PC-3 (cell line): ENCODE measurements at regions not wholly inside any gene's neighbourhood (a gene's known extent, or its start where the extent isn't known, plus 50 kb on each side); places are given as distances from the start of the nearest gene placed in this dataset.

Source experiments
- ATAC-seq: fragments of 200-7000 bp; cut with Tn5 transposase; 2 replicates; pipeline ENCODE4 v1.9.1; 2020; ENCODE audit warnings: mild to moderate bottlenecking, moderate library complexity
- BruUV-seq: library from RNA; stranded (reverse); fragments of 400-500 nt; replicated peaks from 2 replicates; lab custom pipeline; 2021; lab: Mats Ljungman, UMichigan
- CTCF ChIA-PET: fragments of 300-600 bp; sonication (Branson Sonifier 250); formaldehyde crosslinking; loops from one replicate; lab custom pipeline; 2022; ENCODE audit warnings: antibody characterized with exemption; lab: Charles Lee
- POLR2A ChIA-PET: fragments of 300-600 bp; sonication (Branson Sonifier 250); formaldehyde crosslinking; loops from one replicate; lab custom pipeline; 2022; ENCODE audit warnings: antibody characterized with exemption; ENCODE audit not compliant: unreplicated experiment; lab: Charles Lee
- DNase-seq: peaks from one replicate; pipeline ENCODE4 v3.0.0-alpha.2; 2015
- H2AFZ ChIP-seq: fragments of 300-600 bp; sonication (generic); 2 replicates; pipeline ENCODE4 v1.6.0; 2016; ENCODE audit warnings: antibody characterized with exemption, low read length
- H3F3A ChIP-seq: fragments of 300-600 bp; sonication (generic); one replicate; pipeline ENCODE4 v1.6.0; 2017; ENCODE audit warnings: antibody characterized with exemption, low read length, control low read depth, mild to moderate bottlenecking; ENCODE audit not compliant: unreplicated experiment
- H3K27ac ChIP-seq: fragments of 300-600 bp; sonication (generic); 2 replicates; pipeline ENCODE4 v1.5.1; 2016; ENCODE audit warnings: mild to moderate bottlenecking, low read length
- H3K27me3 ChIP-seq: fragments of 300-600 bp; sonication (generic); 2 replicates; pipeline ENCODE4 v1.6.1; 2016; ENCODE audit warnings: low read length, mixed read lengths
- H3K36me3 ChIP-seq: fragments of 300-600 bp; sonication (generic); 2 replicates; pipeline ENCODE4 v1.6.1; 2016; ENCODE audit warnings: low read depth, mixed run types, low read length, mixed read lengths
- H3K4me1 ChIP-seq: fragments of 300-600 bp; sonication (generic); 2 replicates; pipeline ENCODE4 v1.5.1; 2016; ENCODE audit warnings: low read length; ENCODE audit not compliant: insufficient read depth
- H3K4me2 ChIP-seq: fragments of 300-600 bp; sonication (generic); 2 replicates; pipeline ENCODE4 v1.6.0; 2016; ENCODE audit warnings: low read length
- H3K4me3 ChIP-seq: fragments of 300-600 bp; sonication (generic); 2 replicates; pipeline ENCODE4 v1.5.1; 2016; ENCODE audit warnings: mild to moderate bottlenecking, low read length, mixed read lengths
- H3K79me2 ChIP-seq: fragments of 300-600 bp; sonication (generic); 2 replicates; pipeline ENCODE4 v1.6.1; 2017; ENCODE audit warnings: low read length, mixed read lengths
- H3K9ac ChIP-seq: fragments of 300-600 bp; sonication (generic); 2 replicates; pipeline ENCODE4 v1.6.0; 2016; ENCODE audit warnings: mild to moderate bottlenecking, low read length
- H3K9me2 ChIP-seq: fragments of 300-600 bp; sonication (generic); replicated peaks from 2 replicates; pipeline ENCODE4 v1.6.1; 2016; ENCODE audit warnings: mixed run types, low read length, mixed read lengths
- H3K9me3 ChIP-seq: fragments of 300-600 bp; sonication (generic); 2 replicates; pipeline ENCODE4 v1.6.1; 2016; ENCODE audit warnings: low read length, mixed read lengths
- H4K20me1 ChIP-seq: fragments of 300-600 bp; sonication (generic); 2 replicates; pipeline ENCODE4 v1.6.1; 2016; ENCODE audit warnings: low read length, mixed read lengths
- EZH2 ChIP-seq: fragments of 300-600 bp; sonication (generic); IDR thresholded peaks from one replicate; pipeline ENCODE4 v1.6.1; 2017; ENCODE audit warnings: antibody characterized with exemption, mild to moderate bottlenecking, low read length; ENCODE audit not compliant: unreplicated experiment
- EZH2phosphoT487 ChIP-seq: fragments of 300-600 bp; sonication (generic); IDR thresholded peaks from 2 replicates; pipeline ENCODE4 v1.6.1; 2018; ENCODE audit warnings: mild to moderate bottlenecking, antibody characterized with exemption, low read length, borderline replicate concordance
- intact Hi-C: fragments of 100-400 bp; cut with micrococcal nuclease; formaldehyde crosslinking; loops from 2 replicates; pipeline ENCODE4 v1.9.0; 2023
- TF ChIP-seq, protein P1 (sequence below): fragments of 300-600 bp; sonication (generic); conservative IDR thresholded peaks from 2 replicates; pipeline ENCODE4 v1.5.1; 2017; ENCODE audit warnings: antibody characterized with exemption, low read depth, mild to moderate bottlenecking, low read length

DNA sequence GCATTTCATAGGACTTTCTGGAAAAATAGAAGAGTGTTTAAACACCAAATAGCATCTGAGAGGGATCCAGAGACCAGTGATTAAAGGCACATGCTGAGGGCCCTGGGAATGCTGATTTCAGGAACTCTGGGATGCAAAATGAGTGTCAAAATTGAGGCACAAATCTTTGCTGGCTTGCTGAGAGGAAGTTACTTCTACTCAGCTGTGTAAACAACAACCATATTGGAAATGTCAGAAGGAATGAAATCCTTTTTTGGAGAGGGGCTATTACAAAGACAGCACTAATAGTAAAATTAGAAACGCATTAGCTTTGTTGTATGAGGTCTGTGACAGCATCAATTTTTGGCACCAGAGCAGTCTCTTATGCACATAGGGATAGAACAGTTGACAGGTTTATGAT is 267.8 kb upstream of the RAG2 start:
- BruUV-seq = no TSS peak
- TF ChIP-seq, protein P1, sequence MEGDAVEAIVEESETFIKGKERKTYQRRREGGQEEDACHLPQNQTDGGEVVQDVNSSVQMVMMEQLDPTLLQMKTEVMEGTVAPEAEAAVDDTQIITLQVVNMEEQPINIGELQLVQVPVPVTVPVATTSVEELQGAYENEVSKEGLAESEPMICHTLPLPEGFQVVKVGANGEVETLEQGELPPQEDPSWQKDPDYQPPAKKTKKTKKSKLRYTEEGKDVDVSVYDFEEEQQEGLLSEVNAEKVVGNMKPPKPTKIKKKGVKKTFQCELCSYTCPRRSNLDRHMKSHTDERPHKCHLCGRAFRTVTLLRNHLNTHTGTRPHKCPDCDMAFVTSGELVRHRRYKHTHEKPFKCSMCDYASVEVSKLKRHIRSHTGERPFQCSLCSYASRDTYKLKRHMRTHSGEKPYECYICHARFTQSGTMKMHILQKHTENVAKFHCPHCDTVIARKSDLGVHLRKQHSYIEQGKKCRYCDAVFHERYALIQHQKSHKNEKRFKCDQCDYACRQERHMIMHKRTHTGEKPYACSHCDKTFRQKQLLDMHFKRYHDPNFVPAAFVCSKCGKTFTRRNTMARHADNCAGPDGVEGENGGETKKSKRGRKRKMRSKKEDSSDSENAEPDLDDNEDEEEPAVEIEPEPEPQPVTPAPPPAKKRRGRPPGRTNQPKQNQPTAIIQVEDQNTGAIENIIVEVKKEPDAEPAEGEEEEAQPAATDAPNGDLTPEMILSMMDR = no peak
- TF ChIP-seq EZH2phosphoT487 = no peak
- TF ChIP-seq EZH2 = no peak
- no peak for ATAC-seq
- Histone ChIP-seq H3K27ac (no peak overlapping the region), H3K9ac (no peak overlapping the region), H3K4me1 (no peaks in the 10 kb centered on the region), H2AFZ (no peak overlapping the region), H3K79me2 (no peaks in the 10 kb centered on the region), H3K4me2 (no peak overlapping the region), H3K4me3 (no peak overlapping the region), H4K20me1 (no peaks in the 10 kb centered on the region), H3F3A (no peaks in the 10 kb centered on the region), H3K27me3 (no peaks in the 10 kb centered on the region), H3K9me2 (no peaks in the 10 kb centered on the region), H3K9me3 (no peaks in the 10 kb centered on the region), H3K36me3 (no peaks in the 10 kb centered on the region)
- intact Hi-C loops = no loop called here
- ChIA-PET POLR2A (no interaction called here), CTCF (no interaction called here)
- no peak for DNase-seq

DNA sequence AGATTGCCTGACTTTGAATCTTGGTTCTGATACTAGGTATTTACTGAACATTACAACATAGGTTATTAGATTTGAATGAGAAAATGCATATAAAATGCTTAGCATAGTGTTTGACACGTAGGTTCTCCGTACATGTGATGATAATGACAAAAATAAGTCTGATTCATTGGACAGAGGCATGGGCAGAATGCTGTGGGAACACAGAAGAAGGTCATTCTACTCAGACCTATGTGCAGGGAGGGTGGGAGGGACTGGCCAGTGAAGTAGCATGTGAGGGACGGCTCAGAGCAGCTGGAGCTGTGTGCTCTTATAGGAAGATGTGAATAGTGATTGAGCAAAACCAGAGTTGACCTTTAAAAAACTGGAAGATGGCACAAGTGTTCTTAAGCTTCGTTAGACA is 256.8 kb upstream of the RAG2 start:
- ATAC-seq = no peak
- H3K36me3 ChIP-seq = no peaks in the 10 kb centered on the region
- H3K4me3 ChIP-seq = no peak overlapping the region
- CTCF ChIA-PET = no interaction called here
- no peaks in the 10 kb centered on the region for H3K27me3 ChIP-seq
- no peaks in the 10 kb centered on the region for H3K9me3 ChIP-seq
- H3K79me2 ChIP-seq = no peaks in the 10 kb centered on the region
- no peak overlapping the region for H3K27ac ChIP-seq
- no TSS peak for BruUV-seq
- H4K20me1 ChIP-seq = no peaks in the 10 kb centered on the region
- H3F3A ChIP-seq = no peaks in the 10 kb centered on the region
- H3K4me2 ChIP-seq = no peak overlapping the region
- H3K9me2 ChIP-seq = no peaks in the 10 kb centered on the region
- intact Hi-C loops = no loop called here
- H3K4me1 ChIP-seq = no peaks in the 10 kb centered on the region
- POLR2A ChIA-PET = no interaction called here
- DNase-seq = no peak
- TF ChIP-seq, protein P1 = no peak
- TF ChIP-seq EZH2phosphoT487 (no peak), EZH2 (no peak)
- H2AFZ ChIP-seq = no peak overlapping the region
- no peak overlapping the region for H3K9ac ChIP-seq

DNA sequence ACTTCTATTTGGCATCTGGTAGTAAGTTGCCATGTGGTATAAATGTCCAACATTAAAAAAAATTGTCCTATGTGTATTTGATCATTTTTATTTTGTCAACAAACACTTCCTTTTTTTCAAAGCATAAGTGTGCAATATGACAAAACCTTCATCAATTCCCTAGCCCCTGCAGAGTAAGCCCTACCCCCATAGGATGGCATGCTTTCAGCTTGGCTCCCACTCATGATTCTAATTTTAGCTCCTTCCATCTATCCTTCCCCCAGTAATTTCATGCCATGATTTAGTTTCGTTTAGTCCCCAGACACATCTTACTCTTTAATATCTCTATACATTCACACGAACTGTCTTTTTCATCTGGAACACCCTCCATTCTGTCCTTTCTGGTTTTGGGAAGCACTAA is 250.6 kb upstream of the RAG2 start:
- H3K4me1 ChIP-seq = no peaks in the 10 kb centered on the region
- no peaks in the 10 kb centered on the region for H3K9me3 ChIP-seq
- H3K4me3 ChIP-seq = no peak overlapping the region
- no peaks in the 10 kb centered on the region for H4K20me1 ChIP-seq
- H3F3A ChIP-seq = no peaks in the 10 kb centered on the region
- no peaks in the 10 kb centered on the region for H3K36me3 ChIP-seq
- DNase-seq = no peak
- no peak overlapping the region for H2AFZ ChIP-seq
- TF ChIP-seq EZH2phosphoT487 (no peak), EZH2 (no peak)
- TF ChIP-seq, protein P1 = no peak
- H3K27ac ChIP-seq = no peak overlapping the region
- no peak overlapping the region for H3K4me2 ChIP-seq
- ChIA-PET CTCF (no interaction called here), POLR2A (no interaction called here)
- no peaks in the 10 kb centered on the region for H3K9me2 ChIP-seq
- no peak for ATAC-seq
- intact Hi-C loops = no loop called here
- no peak overlapping the region for H3K9ac ChIP-seq
- no peaks in the 10 kb centered on the region for H3K79me2 ChIP-seq
- BruUV-seq = no TSS peak
- peaks cover 4% of the 10 kb centered on the region; the same call in 1 of the 2 replicates for H3K27me3 ChIP-seq
